ENCODE measurements at regions not wholly inside any gene's neighbourhood (a gene's known extent, or its start where the extent isn't known, plus 50 kb on each side); places are given as distances from the start of the nearest gene placed in this dataset.
"Not testable (repeated sequence)": the region's sequence is repeated elsewhere in the genome, so short reads cannot be mapped to it uniquely, and the experiment has no call there.

DNA sequence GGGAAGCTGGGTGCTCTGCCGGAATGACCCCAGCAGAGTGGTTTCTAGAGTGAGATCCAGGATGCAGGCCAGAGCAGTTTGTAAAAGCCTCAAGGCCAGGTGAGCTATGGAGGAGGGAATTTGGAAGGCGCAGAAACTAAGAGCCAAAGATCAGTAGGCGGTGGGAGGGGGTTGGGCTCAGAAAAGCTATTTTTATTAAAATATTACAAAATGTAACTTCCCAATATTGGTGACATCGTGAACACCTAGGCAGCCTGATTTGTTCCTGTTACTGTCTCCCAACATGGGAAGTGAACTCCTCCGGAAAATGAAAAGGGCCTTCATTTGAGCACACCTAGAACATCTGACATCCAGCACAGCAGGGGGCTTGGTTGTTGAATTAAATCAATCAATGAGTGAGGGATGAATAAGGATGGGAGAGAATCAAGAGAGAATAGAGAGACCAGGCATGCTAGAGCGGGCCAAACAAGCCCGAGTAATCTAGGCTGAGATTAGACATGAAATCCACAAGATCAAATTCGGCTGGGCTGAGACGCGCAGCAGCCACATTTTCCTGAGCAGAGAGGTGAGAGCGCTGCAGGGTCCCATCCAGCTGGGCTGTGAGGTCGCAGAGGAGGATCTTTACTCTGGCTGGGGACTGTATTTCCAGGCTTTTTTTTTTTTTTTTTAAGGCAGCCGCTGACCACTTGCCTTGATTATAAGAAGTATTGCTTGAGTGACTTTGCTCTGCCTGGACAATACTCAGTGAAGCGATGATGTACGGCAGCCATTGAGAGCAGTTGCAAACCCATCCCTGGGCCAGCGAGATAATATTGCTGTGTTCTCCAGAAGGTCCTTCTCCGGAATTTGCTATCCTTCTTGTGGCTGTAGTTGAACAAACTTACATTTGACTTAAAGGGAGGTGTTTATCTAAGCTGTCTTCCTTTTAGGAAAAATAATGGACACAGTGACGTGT is 178.0 kb upstream of the KL start:
- Histone ChIP-seq H3K36me3 (no peaks in the 10 kb centered on the region), H3K9me3 (no peaks in the 10 kb centered on the region), H3K4me3 (ENCODE audit: low read depth, low read length) (no peak overlapping the region), H3K4me1 (no peaks in the 10 kb centered on the region), H3K27me3 (no peaks in the 10 kb centered on the region)
- TF ChIP-seq, protein P1, sequence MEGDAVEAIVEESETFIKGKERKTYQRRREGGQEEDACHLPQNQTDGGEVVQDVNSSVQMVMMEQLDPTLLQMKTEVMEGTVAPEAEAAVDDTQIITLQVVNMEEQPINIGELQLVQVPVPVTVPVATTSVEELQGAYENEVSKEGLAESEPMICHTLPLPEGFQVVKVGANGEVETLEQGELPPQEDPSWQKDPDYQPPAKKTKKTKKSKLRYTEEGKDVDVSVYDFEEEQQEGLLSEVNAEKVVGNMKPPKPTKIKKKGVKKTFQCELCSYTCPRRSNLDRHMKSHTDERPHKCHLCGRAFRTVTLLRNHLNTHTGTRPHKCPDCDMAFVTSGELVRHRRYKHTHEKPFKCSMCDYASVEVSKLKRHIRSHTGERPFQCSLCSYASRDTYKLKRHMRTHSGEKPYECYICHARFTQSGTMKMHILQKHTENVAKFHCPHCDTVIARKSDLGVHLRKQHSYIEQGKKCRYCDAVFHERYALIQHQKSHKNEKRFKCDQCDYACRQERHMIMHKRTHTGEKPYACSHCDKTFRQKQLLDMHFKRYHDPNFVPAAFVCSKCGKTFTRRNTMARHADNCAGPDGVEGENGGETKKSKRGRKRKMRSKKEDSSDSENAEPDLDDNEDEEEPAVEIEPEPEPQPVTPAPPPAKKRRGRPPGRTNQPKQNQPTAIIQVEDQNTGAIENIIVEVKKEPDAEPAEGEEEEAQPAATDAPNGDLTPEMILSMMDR (IDR thresholded peaks at IDR 0.05; ENCODE audit: low read depth, low read length): no peak
- no peak for DNase-seq

DNA sequence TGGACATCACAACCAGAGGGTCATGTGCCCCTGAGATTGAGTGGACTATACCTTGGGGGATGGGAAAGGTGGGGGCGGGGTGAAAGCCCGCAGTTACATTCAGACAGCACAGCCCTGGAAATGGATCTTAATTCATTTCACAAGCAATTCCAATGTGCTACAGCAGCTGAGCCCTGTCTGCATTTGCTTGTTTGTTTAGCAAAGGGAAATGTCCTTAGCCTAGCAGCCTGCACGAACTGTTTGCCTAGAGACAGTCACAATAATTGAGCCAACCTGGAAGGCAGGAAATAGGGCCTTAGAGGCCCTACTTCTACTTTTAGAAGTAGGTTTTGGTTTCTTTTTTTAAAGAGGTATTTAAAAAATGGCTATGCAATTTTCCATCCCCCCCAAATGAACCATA is 177.3 kb upstream of the KL start:
- no peak for DNase-seq
- no peaks in the 10 kb centered on the region for H3K27me3 ChIP-seq
- H3K36me3 ChIP-seq: no peaks in the 10 kb centered on the region
- H3K9me3 ChIP-seq: no peaks in the 10 kb centered on the region
- no peaks in the 10 kb centered on the region for H3K4me1 ChIP-seq
- TF ChIP-seq, protein P1 (IDR thresholded peaks at IDR 0.05; ENCODE audit: low read depth, low read length): no peak
- H3K4me3 ChIP-seq (ENCODE audit: low read depth, low read length): no peak overlapping the region

DNA sequence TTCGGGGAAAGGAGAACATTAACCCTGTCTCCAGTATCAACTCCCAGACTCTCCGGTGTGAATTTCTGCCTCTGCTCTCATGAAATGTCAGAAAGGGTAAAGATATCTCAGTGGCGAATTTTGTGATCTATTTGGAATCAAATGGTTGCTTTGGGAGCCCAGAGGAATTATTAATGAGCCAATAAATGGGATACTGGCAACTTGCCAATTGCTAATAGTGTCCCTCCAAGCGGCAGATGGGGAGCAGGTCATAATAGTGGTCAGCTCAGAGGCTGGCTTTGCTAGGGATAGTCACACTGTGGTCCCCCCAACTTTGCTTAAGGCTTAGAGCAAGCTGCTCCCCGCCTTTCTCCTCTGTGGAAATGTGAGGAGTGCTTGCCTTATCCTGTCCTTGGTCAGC is 176.1 kb upstream of the KL start:
- DNase-seq: no peak
- Histone ChIP-seq H3K36me3 (no peaks in the 10 kb centered on the region), H3K27me3 (no peaks in the 10 kb centered on the region), H3K9me3 (no peaks in the 10 kb centered on the region), H3K4me1 (no peaks in the 10 kb centered on the region), H3K4me3 (ENCODE audit: low read depth, low read length) (no peak overlapping the region)
- TF ChIP-seq, protein P1 (IDR thresholded peaks at IDR 0.05; ENCODE audit: low read depth, low read length): no peak

DNA sequence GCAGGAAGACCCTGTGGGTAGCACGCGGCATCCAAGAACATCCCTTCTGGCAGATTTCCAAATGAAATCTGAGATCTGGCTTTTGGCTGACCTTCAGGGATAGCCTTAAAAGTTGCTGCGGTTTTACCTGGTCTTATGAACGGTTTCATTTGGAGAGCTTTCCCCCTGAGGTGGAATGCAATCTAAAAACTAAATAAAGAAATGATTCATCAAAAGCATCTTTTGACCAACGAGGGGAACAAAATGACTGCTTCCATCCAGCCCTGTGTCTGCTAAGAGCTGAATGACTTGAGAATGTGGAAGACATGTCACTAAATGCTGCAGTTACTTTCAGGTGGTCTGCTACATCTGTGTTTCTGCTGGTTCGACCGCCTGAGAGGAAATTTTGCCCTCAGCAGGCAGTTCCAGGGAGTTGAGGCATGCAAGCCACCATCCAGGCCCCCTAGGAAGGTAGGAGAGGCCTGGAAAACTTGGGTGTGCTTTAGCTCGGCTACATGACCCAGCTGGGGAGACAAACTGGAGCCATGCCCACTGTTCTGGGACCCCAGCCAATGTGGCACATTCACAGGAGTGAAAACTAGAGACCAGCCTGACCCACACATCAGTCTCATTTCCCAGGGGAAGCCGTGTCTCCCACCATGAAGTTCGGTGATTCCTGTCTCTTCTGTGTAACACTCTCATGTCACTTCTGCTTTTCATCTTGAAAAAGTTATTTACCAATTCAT is 175.1 kb upstream of the KL start:
- Histone ChIP-seq H3K4me1 (no peaks in the 10 kb centered on the region; the same call in 1 of the 2 replicates), H3K9me3 (no peaks in the 10 kb centered on the region), H3K4me3 (ENCODE audit: low read depth, low read length) (no peak overlapping the region), H3K27me3 (no peaks in the 10 kb centered on the region), H3K36me3 (no peaks in the 10 kb centered on the region)
- TF ChIP-seq, protein P1 (IDR thresholded peaks at IDR 0.05; ENCODE audit: low read depth, low read length): no peak
- DNase-seq: peak; percentile 37

DNA sequence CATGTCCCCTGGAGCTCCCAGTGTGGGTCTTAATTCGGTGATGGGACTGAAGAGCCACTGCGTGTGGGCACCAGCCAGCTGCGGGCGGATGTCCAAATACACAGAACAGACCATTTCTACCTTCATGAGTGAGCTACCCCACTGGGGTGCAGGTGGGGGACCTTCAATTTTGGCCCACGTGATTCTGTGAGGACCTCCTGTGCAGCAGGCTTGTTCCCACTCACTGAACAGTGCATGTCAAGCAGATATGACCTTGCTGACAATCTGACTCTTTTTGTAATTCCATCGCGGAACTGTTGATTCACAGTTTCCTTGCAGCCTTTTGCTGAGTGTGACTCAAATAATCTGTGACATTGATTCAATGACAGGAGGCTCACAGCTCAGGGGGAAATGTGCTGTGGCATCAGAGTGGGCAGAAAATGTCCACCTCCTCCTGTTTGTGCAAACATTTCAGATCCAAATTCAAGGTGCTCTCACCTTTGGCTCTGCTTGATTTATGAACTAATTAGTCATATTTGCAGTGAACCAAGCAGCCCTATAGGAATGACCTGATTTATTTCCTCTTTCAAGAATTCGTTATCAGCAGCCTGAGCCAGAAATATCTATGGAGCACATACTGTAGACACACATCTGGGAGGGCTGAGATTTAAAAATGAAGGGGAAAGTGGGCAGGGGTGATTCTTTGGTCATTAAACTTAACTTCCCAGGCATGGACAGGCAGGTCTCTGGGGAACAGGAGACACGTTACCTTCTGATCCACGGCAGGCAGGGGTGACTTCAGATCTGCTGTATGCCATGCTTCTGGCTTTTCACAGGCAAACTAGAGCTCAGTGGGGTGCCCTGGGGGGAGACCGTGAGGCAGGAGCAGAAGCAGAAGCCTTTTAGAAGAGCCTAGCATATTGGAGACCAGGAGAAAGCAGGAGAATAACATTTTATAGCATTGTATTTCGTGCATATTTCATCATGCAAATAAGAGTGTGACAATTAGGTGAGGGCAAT is 170.0 kb upstream of the KL start:
- H3K36me3 ChIP-seq: no peaks in the 10 kb centered on the region
- DNase-seq: no peak
- H3K4me1 ChIP-seq: no peaks in the 10 kb centered on the region; the same call in none of the 2 replicates
- H3K27me3 ChIP-seq: no peaks in the 10 kb centered on the region
- H3K4me3 ChIP-seq (ENCODE audit: low read depth, low read length): no peak overlapping the region
- TF ChIP-seq, protein P1 (IDR thresholded peaks at IDR 0.05; ENCODE audit: low read depth, low read length): no peak
- no peaks in the 10 kb centered on the region for H3K9me3 ChIP-seq

DNA sequence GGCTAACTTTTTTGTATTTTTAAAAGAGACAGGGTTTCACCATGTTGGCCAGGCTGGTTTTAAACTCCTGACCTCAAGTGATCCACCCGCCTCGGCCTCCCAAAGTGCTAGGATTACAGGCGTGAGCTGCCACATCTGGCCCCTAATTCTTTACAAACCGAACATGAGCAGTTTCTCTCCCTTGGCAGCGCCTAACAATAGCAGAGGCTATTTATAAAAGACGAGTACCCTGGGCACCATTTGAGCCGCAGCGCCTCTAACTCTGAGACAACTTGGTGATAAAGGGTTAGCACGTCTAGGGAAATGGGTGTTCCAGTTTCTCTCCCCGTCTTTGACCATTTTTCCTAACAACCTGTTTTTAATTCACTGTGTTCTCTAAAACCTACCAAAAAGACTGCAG is 168.2 kb upstream of the KL start:
- H3K4me3 ChIP-seq (ENCODE audit: low read depth, low read length); DNase-seq; H3K4me1 ChIP-seq; H3K27me3 ChIP-seq; H3K9me3 ChIP-seq; H3K36me3 ChIP-seq: not testable (repeated sequence)

All from BE2C (cell line).